BJ (cell line): ENCODE measurements at regions not wholly inside any gene's neighbourhood (a gene's known extent, or its start where the extent isn't known, plus 50 kb on each side); places are given as distances from the start of the nearest gene placed in this dataset.
A peak's percentile ranks its signal among the peaks of the same experiment; 100 is the strongest.

Source experiments
- CTCF ChIA-PET: fragments of 350-600 bp; formaldehyde crosslinking; extraction: SDS; loops from one replicate; lab custom pipeline; 2021; ENCODE audit warnings: antibody characterized with exemption, inconsistent platforms; lab: Yijun Ruan, JAX
- POLR2A ChIA-PET: fragments of 300-600 bp; sonication (Branson Sonifier 250); formaldehyde crosslinking; extraction: SDS; loops from one replicate; lab custom pipeline; 2021; ENCODE audit warnings: antibody characterized with exemption; lab: Charles Lee
- DNase-seq: peaks from one replicate; pipeline ENCODE4 v3.0.0-alpha.2; 2011; ENCODE audit warnings: low read depth
- H3K27me3 ChIP-seq: 2 replicates; pipeline ENCODE4 v1.6.0; 2011; ENCODE audit warnings: low read length; ENCODE audit not compliant: control insufficient read depth, insufficient read depth
- H3K36me3 ChIP-seq: 2 replicates; pipeline ENCODE4 v1.5.1; 2011; ENCODE audit warnings: low read length; ENCODE audit not compliant: control insufficient read depth, insufficient read depth
- H3K4me3 ChIP-seq: 2 replicates; pipeline ENCODE4 v1.5.1; 2011; ENCODE audit warnings: low read depth, mild to moderate bottlenecking, control low read depth, low read length
- TF ChIP-seq, protein P1 (sequence below): IDR thresholded peaks from 2 replicates; pipeline ENCODE4 v1.5.1; 2011; ENCODE audit warnings: low read depth, mild to moderate bottlenecking, control low read depth, inconsistent platforms, low read length, moderate library complexity; ENCODE audit not compliant: insufficient read depth

DNA sequence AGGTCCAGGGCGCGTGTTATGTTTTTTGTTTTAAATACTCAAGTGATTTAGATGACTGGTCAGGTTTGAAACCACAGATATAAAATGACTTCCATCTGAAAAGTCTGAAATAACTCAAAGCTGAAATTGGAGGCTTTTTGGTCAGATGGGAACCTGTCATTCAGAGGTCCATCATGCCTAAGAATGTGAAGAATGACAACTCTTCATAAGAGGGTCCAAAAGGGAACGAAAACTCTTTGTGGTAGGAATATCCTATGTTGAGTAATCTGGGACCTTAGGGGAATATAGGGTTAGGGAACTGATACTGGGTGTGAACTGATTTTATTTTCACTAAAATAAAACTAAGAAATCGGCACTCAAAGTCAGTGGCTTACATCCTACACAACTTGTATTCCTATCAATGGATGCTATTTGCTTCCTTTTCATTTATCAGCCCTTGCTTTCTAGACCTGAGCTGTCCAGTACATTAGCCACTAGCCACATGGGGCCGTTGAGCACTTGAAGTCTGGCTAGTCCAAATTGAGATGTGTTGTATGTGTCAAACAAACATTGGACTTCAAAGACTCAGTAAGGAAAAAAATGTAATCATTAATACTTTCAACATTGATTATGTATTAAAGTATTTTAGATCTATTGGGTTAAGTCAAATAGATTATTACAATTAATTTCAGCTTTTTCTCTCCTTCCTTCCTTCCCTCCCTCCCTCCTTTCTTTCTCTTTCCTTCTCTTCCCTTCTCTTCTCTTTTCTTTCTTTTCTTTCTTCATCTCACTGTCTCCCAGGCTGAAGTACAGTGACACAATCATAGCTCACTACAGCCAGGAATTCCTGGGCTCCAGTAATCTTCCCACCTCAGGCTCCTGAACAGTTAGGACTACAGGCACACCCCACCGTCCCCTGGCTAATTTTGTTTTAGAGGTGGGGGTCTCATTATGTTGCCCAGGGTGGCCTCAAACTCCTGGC is 56.5 kb upstream of the KDM7A start:
- TF ChIP-seq, protein P1, sequence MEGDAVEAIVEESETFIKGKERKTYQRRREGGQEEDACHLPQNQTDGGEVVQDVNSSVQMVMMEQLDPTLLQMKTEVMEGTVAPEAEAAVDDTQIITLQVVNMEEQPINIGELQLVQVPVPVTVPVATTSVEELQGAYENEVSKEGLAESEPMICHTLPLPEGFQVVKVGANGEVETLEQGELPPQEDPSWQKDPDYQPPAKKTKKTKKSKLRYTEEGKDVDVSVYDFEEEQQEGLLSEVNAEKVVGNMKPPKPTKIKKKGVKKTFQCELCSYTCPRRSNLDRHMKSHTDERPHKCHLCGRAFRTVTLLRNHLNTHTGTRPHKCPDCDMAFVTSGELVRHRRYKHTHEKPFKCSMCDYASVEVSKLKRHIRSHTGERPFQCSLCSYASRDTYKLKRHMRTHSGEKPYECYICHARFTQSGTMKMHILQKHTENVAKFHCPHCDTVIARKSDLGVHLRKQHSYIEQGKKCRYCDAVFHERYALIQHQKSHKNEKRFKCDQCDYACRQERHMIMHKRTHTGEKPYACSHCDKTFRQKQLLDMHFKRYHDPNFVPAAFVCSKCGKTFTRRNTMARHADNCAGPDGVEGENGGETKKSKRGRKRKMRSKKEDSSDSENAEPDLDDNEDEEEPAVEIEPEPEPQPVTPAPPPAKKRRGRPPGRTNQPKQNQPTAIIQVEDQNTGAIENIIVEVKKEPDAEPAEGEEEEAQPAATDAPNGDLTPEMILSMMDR, result no peak
- ChIA-PET CTCF (no interaction called here), POLR2A (interaction anchor here (0.6 to 0.7 kb wide), 2 partner anchors 37 to 846 kb away, joined by 4 to 7 read pairs; no protein-coding TSS in a partner anchor)
- no peaks in the 10 kb centered on the region for H3K36me3 ChIP-seq
- H3K4me3 ChIP-seq, result no peak overlapping the region
- no peak for DNase-seq
- H3K27me3 ChIP-seq, result peaks cover 19% of the 10 kb centered on the region

DNA sequence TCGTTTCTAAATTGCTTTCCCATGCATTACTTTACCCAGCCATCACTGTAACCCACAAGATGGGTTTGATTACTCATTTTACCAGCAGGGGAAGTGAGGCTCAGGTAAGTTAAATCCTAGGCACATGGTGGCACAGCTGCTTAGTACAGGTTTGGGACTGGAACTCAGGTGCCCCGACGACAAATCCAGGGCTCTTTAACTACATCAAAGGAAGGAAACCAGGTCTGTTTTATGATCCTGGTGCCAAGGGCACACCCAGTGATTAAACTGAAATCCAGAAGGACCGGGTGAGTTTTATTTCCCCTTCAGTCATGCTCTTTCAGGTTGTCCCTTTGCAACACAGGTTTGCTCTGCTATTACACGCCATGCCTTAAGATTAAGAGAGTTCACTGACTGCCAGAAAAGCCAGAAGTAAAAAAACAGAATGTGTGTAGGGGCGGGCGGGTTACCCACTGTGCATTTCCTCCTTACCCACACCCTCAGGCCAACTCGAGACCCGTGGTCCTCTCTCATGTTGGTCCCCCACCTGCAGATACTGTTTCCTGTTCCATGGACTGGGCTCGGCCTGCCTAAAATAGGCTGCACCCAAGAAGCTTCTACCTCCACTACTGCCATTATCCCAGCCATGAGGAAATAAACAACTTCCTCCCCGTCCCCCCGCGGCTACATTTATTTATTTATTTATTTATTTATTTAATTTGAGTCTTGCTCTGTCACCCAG is 55.1 kb upstream of the KDM7A start:
- no peak overlapping the region for H3K4me3 ChIP-seq
- ChIA-PET POLR2A (no interaction called here), CTCF (interaction anchor here (1.4 kb wide), 1 partner anchor 95 kb away, joined by 3 read pairs; no protein-coding TSS in a partner anchor)
- no peak for DNase-seq
- H3K36me3 ChIP-seq, result no peaks in the 10 kb centered on the region
- H3K27me3 ChIP-seq, result peaks cover 16% of the 10 kb centered on the region
- TF ChIP-seq, protein P1, result no peak

DNA sequence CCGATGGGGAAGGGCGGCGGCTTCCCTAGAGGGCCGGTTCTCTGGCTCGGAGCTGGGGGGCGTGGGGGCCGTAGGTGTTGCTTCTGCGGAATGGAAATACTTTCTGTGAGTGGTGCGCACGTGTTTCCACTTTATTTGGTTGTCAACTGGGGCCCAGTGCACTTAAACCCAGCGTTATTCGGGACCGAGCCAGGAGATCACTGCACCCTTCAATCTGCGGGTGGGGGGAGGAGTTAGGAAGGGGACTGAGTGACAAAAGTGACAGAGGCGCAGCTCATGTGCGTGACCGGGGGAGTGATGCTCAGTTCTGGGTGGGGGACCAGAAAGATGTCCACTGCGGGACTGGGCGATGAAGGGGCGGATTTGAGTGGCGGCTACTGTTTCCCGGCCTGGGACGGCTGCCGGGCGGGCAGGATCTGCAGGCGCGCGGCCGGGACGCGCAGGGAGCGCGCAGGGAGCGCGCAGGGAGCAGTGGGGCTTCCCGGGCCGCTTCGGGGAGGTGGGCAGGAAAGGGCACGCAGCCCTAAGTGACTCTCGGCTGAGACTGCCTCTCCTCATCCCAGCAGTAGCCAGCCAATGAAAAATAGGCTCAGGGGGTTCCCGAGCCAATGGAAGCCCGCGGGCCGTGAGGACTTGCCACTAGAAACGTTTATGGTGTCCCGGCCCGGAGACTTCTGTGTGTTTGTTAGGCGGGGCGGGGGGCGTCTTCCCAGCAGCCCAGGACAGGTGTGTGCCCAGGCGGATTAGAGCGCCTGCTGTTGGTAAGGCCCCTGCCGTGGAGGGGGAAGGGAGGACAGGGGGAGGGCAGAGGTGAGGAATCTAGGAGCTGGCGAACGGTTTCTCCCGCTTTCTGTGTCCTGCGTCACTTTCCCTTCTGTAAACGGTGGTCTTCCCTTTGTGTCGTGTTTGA is 54.3 kb upstream of the KDM7A start:
- no peak for DNase-seq
- no peaks in the 10 kb centered on the region for H3K36me3 ChIP-seq
- peaks cover 16% of the 10 kb centered on the region for H3K27me3 ChIP-seq
- TF ChIP-seq, protein P1, result no peak
- peak overlapping the region; percentile 35 for H3K4me3 ChIP-seq
- ChIA-PET CTCF (interaction anchor here (1.4 kb wide), 1 partner anchor 95 kb away, joined by 3 read pairs; no protein-coding TSS in a partner anchor), POLR2A (no interaction called here)

DNA sequence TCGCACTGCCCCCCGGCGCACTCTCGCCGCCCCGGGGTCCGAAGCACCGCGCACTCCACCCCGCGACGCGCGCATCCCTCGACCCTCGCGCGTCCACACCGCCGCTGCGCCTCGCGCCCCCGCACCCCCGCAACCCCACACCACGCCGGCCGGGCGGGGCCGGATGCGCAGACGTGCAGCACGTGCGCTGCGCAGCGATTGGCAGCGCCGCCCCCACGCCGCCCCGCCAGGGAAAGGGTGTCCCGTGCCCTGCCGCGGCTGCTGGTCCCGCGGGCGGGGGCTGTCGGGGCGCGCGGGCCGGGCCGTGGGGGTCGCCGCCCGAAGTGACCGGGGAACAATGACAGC is 53.7 kb upstream of the KDM7A start:
- no peak for DNase-seq
- TF ChIP-seq, protein P1, result no peak
- Histone ChIP-seq H3K4me3 (peak overlapping the region; percentile 35), H3K27me3 (peaks cover 16% of the 10 kb centered on the region), H3K36me3 (no peaks in the 10 kb centered on the region)
- POLR2A ChIA-PET, result no interaction called here
- CTCF ChIA-PET, result interaction anchor here (1.4 kb wide), 1 partner anchor 96 kb away, joined by 3 read pairs; no protein-coding TSS in a partner anchor
